HG02840 (cell line): ENCODE measurements at regions not wholly inside any gene's neighbourhood (a gene's known extent, or its start where the extent isn't known, plus 50 kb on each side); places are given as distances from the start of the nearest gene placed in this dataset.
"Not testable (repeated sequence)": the region's sequence is repeated elsewhere in the genome, so short reads cannot be mapped to it uniquely, and the experiment has no call there.

ENCODE experiments used
- ATAC-seq: cut with Tn5 transposase; IDR thresholded peaks from one replicate; pipeline ENCODE4 v1.9.1; 2021; ENCODE audit warnings: mild to moderate bottlenecking, moderate library complexity, moderate number of reproducible peaks; ENCODE audit not compliant: unreplicated experiment, low FRiP score

- ATAC-seq, result no peak
Observed at GRCh38 chr5:75856056-75856455, 138.8 kb upstream of the POC5 start.

- no peak for ATAC-seq
Observed at GRCh38 chr5:75848077-75848476, 130.8 kb upstream of the POC5 start.

GRCh38 chr5:75847561-75848021, 130.4 kb upstream of the POC5 start:
- peak; percentile 77 for ATAC-seq

- no peak for ATAC-seq
Observed at GRCh38 chr5:75844301-75844700, 127.1 kb upstream of the POC5 start.

- ATAC-seq, result no peak
Observed at GRCh38 chr5:75843319-75843718, 126.1 kb upstream of the POC5 start.

- no peak for ATAC-seq
Observed at GRCh38 chr5:75839547-75839946, 122.3 kb upstream of the POC5 start.

- ATAC-seq, result no peak
Observed at GRCh38 chr5:75837258-75837841, 120.1 kb upstream of the POC5 start.

- ATAC-seq, result no peak
Observed at GRCh38 chr5:75831561-75831960, 114.3 kb upstream of the POC5 start.

- ATAC-seq, result no peak
Observed at GRCh38 chr5:75828029-75828428, 110.8 kb upstream of the POC5 start.

GRCh38 chr5:75824323-75824722, 107.1 kb upstream of the POC5 start:
- ATAC-seq, result no peak

- ATAC-seq, result no peak
Observed at GRCh38 chr5:75823811-75824210, 106.6 kb upstream of the POC5 start.

- no peak for ATAC-seq
Observed at GRCh38 chr5:75818661-75819060, 101.4 kb upstream of the POC5 start.

- ATAC-seq, result not testable (repeated sequence)
Observed at GRCh38 chr5:75799695-75800094, 82.5 kb upstream of the POC5 start.

GRCh38 chr5:75769338-75769737, 52.1 kb upstream of the POC5 start:
- not testable (repeated sequence) for ATAC-seq
